GM06990 (cell line): ENCODE measurements at regions not wholly inside any gene's neighbourhood (a gene's known extent, or its start where the extent isn't known, plus 50 kb on each side); places are given as distances from the start of the nearest gene placed in this dataset.

Source experiments
- DNase-seq: peaks from one replicate; pipeline ENCODE4 v3.0.0-alpha.2; 2011; ENCODE audit not compliant: insufficient read length; ENCODE audit errors: extremely low read depth
- H3K27me3 ChIP-seq: replicated peaks from 2 replicates; pipeline ENCODE4 v1.6.0; 2011; ENCODE audit warnings: low read length; ENCODE audit not compliant: control insufficient read depth, insufficient read depth
- H3K36me3 ChIP-seq: 2 replicates; pipeline ENCODE4 v1.5.1; 2011; ENCODE audit warnings: low read length; ENCODE audit not compliant: control insufficient read depth, insufficient read depth
- H3K4me3 ChIP-seq: replicated peaks from 2 replicates; pipeline ENCODE4 v1.5.1; 2011; ENCODE audit warnings: low read depth, mild to moderate bottlenecking, control low read depth, low read length
- CTCF ChIP-seq: IDR thresholded peaks from 2 replicates; pipeline ENCODE4 v1.5.1; 2011; ENCODE audit warnings: low read length, control low read depth, mild to moderate bottlenecking, inconsistent platforms; ENCODE audit not compliant: insufficient read depth, poor library complexity, severe bottlenecking

- no peak for DNase-seq
- no peak for TF ChIP-seq CTCF
- Histone ChIP-seq H3K36me3 (no peaks in the 10 kb centered on the region), H3K27me3 (no peaks in the 10 kb centered on the region), H3K4me3 (no peak overlapping the region)
Observed at GRCh38 chr16:64121473-64121872, 1000.4 kb downstream of the CDH11 start.

GRCh38 chr16:64116151-64116550, 1005.7 kb downstream of the CDH11 start:
- TF ChIP-seq CTCF: no peak
- no peak for DNase-seq
- Histone ChIP-seq H3K27me3 (no peaks in the 10 kb centered on the region), H3K36me3 (no peaks in the 10 kb centered on the region), H3K4me3 (no peak overlapping the region)

- H3K4me3 ChIP-seq: no peak overlapping the region
- H3K27me3 ChIP-seq: no peaks in the 10 kb centered on the region
- no peaks in the 10 kb centered on the region for H3K36me3 ChIP-seq
- TF ChIP-seq CTCF: no peak
- no peak for DNase-seq
Observed at GRCh38 chr16:64109241-64109640, 1012.6 kb downstream of the CDH11 start.

GRCh38 chr16:64102654-64103053, 1019.2 kb downstream of the CDH11 start:
- Histone ChIP-seq H3K36me3 (no peaks in the 10 kb centered on the region), H3K4me3 (no peak overlapping the region), H3K27me3 (no peaks in the 10 kb centered on the region)
- no peak for DNase-seq
- TF ChIP-seq CTCF: no peak

- no peak for TF ChIP-seq CTCF
- no peak overlapping the region for H3K4me3 ChIP-seq
- H3K36me3 ChIP-seq: no peaks in the 10 kb centered on the region
- no peak for DNase-seq
- no peaks in the 10 kb centered on the region for H3K27me3 ChIP-seq
Observed at GRCh38 chr16:64098451-64098850, 1023.4 kb downstream of the CDH11 start.

- TF ChIP-seq CTCF: no peak
- DNase-seq: no peak
- no peaks in the 10 kb centered on the region for H3K27me3 ChIP-seq
- no peaks in the 10 kb centered on the region for H3K36me3 ChIP-seq
- H3K4me3 ChIP-seq: no peak overlapping the region
Observed at GRCh38 chr16:64096689-64097088, 1025.2 kb downstream of the CDH11 start.
